ENCODE measurements at regions not wholly inside any gene's neighbourhood (a gene's known extent, or its start where the extent isn't known, plus 50 kb on each side); places are given as distances from the start of the nearest gene placed in this dataset.
"Not testable (repeated sequence)": the region's sequence is repeated elsewhere in the genome, so short reads cannot be mapped to it uniquely, and the experiment has no call there.

DNA sequence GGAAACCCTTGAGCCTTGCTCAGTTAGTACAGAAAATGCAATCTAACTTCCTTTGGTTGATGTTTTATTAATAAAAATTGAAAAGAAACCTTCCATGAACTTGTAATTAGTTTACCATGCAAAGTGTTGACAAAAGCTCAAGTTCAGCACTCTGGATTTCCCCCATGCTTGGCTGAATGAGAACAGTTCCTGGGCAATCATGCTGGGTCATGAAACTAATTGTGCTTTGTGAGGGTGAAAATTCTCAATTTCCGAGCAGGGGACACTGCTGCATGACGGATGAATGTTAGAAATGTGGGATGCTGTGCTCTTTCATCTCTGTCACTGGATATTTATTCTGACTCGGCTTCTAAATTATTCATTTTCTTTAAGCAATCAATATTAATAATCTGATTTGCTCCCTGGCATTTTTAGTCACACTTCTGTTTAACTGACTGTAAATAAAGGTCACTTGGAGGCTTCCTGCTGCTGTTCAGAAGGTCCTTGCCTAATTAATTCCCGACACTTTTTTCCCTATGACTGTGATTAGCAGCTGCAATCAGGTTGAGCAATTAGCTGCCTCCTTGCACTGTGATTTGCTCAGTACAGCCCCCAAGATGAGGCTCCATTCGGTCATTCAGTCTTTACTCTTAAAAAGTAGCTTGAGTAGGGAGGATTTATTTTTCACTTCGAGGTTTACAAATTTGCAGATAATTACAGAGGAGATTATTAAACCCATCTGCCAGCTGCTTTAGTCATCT is 678.1 kb upstream of the ZNF608 start:
- ATAC-seq (no peak), DNase-seq (ENCODE audit: low spot score) (no peak)

DNA sequence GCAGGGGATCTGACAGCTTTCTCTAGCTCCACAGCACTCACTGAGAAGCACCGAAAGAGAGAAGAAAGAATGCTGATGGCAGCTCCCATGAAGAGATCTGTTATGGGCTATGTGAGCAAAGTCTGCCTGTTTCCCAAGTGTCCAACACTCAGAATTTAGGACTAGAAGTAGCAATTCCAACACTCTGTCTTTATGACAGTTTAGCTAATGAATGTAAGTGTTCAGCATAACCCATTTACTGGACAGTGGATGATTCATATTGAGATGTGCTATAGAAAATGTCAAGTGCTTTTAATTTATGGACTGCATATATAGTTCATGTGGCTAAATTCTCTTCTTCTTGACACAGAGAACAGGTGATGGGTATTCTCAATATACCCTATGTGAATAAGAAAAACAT is 683.1 kb upstream of the ZNF608 start:
- DNase-seq (ENCODE audit: low spot score) = no peak

GRCh38 chr5:125433457-125433856 is 687.0 kb upstream of the ZNF608 start:
- no peak for DNase-seq (ENCODE audit: low spot score)
- ATAC-seq = no peak

More for the DNA sequence above, 683.1 kb upstream of the ZNF608 start:
- ATAC-seq = no peak

DNA sequence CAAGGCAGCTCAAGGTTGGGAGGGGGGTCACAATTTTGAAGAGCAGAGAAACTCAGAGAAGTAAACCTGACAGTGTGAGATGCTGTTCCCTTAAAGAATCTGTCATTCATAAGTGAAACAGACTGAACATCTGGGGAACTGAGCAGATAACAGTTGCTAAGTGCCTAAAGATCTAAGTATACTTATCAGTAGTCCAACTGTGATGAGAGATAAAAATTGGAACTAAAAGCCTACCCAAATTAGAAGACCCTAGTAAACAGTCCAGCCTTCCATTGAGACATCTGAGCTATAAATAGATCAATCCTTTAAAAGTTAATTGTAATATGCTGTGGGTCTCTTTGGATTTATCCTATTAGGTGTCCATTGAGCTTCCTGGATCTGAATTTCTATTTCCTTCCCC is 692.8 kb upstream of the ZNF608 start:
- DNase-seq (ENCODE audit: low spot score) (no peak), ATAC-seq (no peak)

DNA sequence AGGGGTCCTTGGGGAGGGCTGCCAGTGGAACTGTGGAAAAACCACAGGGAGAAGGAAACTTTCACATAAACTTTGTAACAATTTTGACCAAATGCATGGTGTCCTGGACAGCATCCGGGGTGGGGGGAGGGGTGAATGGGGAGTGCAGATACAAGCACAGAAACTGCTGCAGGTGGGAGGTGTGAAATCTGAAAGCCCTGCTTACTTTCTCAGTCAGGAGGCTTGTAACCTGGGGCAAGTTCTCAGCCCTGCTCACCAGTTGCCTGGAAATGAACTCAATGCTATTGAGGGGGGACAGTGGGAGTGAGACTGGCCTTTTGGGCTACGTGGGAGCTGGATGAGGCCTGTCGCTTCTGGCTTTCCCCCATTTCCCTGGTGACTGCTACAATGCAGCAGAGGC is 694.5 kb upstream of the ZNF608 start:
- no peak for ATAC-seq
- no peak for DNase-seq (ENCODE audit: low spot score)

- no peak for DNase-seq (ENCODE audit: low spot score)
- no peak for ATAC-seq
Observed at GRCh38 chr5:125446986-125447385, 700.5 kb upstream of the ZNF608 start.

DNA sequence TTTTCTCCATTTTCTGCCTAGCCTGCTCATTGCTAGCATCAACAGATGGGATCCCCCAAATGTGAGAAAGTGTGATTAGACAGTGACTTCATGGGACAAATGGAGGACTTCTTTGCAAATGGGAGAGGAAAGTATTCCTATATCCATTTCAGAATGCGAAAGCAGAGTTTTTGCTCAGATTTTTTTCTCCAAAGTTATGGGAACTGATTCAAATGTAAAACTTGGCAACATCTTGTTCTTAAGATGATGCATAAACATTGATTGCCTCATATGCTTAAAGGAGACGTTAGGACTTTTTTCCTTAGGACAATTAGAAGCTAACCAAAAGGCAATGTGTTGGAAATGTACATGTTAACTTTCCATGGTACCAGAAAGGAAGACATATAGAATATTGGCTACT is 704.3 kb upstream of the ZNF608 start:
- DNase-seq (ENCODE audit: low spot score) (no peak), ATAC-seq (no peak)

GRCh38 chr5:125451622-125452021 is 705.2 kb upstream of the ZNF608 start:
- DNase-seq (ENCODE audit: low spot score) (no peak), ATAC-seq (no peak)

DNA sequence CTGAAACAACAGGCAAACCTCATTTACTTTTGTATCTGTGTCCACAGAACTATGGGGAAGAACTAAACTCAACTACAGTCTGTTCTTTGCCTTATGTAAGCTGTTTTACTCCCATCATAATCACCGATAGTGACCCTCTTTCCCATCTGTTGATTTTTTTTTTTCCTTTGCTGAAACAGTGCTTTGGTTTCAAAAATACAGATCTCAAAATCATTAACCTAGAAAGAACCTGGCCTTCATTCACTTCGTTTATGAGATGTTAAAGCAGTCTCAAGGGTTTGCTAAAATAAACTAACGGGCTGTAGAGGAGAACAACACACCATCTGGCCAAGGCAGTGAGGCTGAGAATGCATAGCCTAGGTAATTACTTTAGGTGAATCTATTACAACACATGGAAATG is 706.6 kb upstream of the ZNF608 start:
- ATAC-seq (no peak), DNase-seq (ENCODE audit: low spot score) (no peak)

DNA sequence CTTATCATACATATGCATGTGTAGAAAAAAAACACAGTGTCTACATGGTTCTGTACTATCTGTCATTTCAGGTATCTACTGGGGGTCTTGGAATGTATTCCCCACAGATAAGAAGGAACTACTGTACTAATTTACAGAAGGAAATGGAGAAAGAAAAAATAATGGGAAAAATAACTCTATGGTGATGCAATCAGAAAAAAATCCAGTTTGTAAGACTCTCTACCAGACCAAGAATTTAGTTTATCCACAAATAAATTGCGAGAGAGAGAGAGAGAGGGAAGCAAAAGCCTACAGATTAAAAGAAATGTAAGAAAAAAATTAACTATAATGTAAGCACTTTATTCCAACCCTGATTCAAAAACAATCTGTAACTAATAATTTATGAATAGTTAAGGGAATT is 708.6 kb upstream of the ZNF608 start:
- no peak for ATAC-seq
- DNase-seq (ENCODE audit: low spot score) = no peak

GRCh38 chr5:125456005-125456404 is 709.6 kb upstream of the ZNF608 start:
- ATAC-seq; DNase-seq (ENCODE audit: low spot score): not testable (repeated sequence)

DNA sequence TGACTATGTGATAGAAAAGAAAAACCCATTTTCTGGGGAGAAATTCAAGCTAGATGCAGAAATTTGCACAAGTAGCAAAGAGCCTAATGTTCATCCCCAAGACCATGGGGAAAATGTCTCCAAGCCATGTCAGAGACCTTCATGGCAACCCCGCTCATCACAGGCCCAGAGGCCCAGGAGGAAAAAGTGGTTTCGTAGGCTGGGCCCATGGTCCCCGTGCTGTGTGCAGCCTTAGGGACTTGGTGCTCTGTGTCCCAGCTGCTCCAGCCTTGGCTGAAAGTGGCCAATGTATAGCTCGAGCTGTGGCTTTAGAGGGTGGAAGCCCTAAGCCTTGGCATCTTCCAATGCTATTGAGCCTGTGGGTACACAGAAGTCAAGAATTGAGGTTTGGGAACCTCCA is 711.2 kb upstream of the ZNF608 start:
- ATAC-seq = no peak

DNA sequence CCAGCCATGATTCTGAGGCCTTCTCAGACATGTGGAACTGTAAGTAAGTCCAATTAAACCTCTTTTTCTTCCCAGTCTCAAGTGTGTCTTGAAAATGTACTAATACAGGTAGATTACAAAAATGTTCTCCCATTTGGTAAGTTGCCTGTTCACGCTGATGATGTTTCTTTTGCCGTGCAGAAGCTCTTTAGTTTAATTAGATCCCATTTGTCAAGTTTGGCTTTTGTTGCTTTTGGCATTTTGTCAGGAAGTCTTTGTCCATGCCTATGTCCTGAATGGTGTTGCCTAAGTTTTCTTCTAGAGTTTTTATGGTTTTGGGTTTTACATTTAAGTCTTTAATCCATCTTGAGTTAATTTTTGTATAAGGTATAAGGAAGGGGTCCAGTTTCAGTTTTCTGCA is 712.5 kb upstream of the ZNF608 start:
- not testable (repeated sequence) for ATAC-seq; DNase-seq (ENCODE audit: low spot score)

More for the DNA sequence above, 711.2 kb upstream of the ZNF608 start:
- DNase-seq (ENCODE audit: low spot score) = no peak

DNA sequence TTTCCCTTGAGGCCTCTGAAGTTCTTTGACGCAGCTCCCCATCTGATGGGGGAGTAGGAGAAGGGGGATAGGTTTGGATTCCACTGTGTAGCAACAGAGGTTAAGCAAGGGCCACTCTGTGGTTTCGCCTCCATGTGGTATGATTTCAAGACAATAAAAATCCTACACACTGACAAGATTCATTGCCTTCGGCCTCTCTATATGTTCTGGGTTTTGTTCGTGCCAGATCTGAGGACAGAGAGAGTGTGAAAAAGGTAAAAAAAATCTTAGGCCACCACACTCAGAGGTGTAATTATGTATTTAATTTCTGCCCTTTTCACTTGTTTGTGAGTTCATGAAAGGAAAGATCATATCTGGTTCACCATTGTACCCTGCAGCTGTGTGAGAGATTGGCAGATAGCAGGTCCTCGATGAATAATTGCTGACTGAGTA is 715.2 kb upstream of the ZNF608 start:
- ATAC-seq (no peak), DNase-seq (ENCODE audit: low spot score) (no peak)

- DNase-seq (ENCODE audit: low spot score) (no peak), ATAC-seq (no peak)
Observed at GRCh38 chr5:125463466-125464092, 717.1 kb upstream of the ZNF608 start.

DNA sequence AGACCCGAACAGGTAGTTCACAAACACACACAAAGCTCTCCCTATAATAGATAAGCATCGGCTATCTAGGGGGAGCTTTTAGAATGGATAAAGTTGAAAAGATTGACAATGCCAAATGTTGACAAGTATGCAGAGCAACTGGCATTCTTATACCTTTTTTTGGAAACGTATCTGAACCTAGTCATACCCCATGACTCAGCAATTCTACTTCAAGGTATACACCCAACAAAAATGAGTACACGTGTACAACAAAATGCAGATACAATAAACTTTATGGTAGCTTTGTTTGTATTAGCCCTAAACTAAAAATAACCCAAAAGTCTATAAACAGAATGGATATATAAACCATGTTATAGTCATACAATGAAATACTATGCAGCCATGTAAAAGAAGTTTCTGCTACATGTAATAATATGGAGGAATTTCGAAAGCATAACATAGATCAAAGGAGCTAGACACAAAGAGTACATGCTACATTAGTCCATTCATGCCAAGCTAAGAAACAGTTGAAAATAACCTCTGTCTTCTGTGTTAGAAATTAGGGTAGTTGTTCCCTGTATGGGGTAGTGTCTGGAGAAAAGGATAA is 718.5 kb upstream of the ZNF608 start:
- DNase-seq (ENCODE audit: low spot score) = no peak
- ATAC-seq = no peak

- no peak for DNase-seq (ENCODE audit: low spot score)
- ATAC-seq = no peak
Observed at GRCh38 chr5:125465703-125466102, 719.3 kb upstream of the ZNF608 start.

- no peak for ATAC-seq
- no peak for DNase-seq (ENCODE audit: low spot score)
Observed at GRCh38 chr5:125467222-125467621, 720.8 kb upstream of the ZNF608 start.

DNA sequence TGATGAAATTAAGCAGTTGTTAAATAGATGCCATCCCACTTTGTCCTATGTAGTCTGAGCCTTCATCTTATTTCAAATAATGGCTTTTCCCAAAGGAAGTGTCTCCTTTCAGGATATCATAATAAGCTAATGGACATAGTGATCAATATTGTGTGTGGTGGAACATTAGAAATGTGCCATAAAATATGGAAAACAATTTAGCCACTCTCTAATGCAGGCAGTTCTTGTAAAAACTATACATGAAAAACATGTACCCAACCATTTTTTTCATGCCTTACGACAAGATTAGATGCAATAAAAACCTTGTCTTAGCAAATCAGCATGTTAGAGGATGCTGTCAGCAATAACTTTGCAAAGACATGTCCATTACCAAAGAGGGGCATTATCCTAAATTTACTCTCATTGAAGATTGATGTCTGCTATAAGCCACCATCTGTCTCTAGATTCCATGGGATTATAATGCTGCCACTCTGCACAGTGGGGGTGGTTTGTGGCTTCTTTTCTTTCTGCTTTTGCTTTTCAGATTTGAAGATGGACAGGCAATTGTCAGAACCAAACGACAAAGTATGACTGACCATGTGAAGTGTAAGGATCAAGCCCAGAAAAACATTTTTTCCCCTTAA is 724.0 kb upstream of the ZNF608 start:
- ATAC-seq (no peak), DNase-seq (ENCODE audit: low spot score) (no peak)

- DNase-seq (ENCODE audit: low spot score) (no peak), ATAC-seq (no peak)
Observed at GRCh38 chr5:125476901-125477585, 730.6 kb upstream of the ZNF608 start.

- no peak for ATAC-seq
Observed at GRCh38 chr5:125477586-125477975, 731.1 kb upstream of the ZNF608 start.

More at GRCh38 chr5:125477586-125477975, 731.1 kb upstream of the ZNF608 start:
- DNase-seq (ENCODE audit: low spot score) = no peak

Measured in left lobe of liver (tissue), 2 donors.